Endothelial cell of umbilical vein (primary cell): ENCODE measurements at regions not wholly inside any gene's neighbourhood (a gene's known extent, or its start where the extent isn't known, plus 50 kb on each side); places are given as distances from the start of the nearest gene placed in this dataset.

ENCODE experiments used
- BruUV-seq: library from RNA; stranded (reverse); fragments of 400-500 nt; replicated peaks from 2 replicates; lab custom pipeline; 2021; lab: Mats Ljungman, UMichigan
- CTCF ChIA-PET: fragments of 300-600, 350-600 bp; sonication (Branson Sonifier 250); formaldehyde crosslinking; loops from one replicate; lab custom pipeline; 2021; ENCODE audit warnings: antibody characterized with exemption, inconsistent platforms; lab: Charles Lee
- POLR2A ChIA-PET: fragments of 300-600, 350-600 bp; sonication (Branson Sonifier 250); formaldehyde crosslinking; loops from one replicate; lab custom pipeline; 2021; ENCODE audit warnings: antibody characterized with exemption, inconsistent platforms; lab: Charles Lee
- DNase-seq: peaks from one replicate; pipeline ENCODE4 v3.0.0-alpha.2; 2011; ENCODE audit warnings: low read depth, low spot score
- FAIRE-seq: peaks from 2 replicates; lab custom pipeline; 2011; peaks lifted over from hg19 to GRCh38; lab: Jason Lieb, UNC
- H2AFZ ChIP-seq: 2 replicates; pipeline ENCODE4 v1.6.0; 2012; ENCODE audit warnings: low read depth, low read length, control low read depth, inconsistent platforms
- H3K27ac ChIP-seq: 2 replicates; pipeline ENCODE4 v1.5.1; 2011; ENCODE audit warnings: low read depth, mild to moderate bottlenecking, control low read depth, low read length, moderate library complexity; ENCODE audit not compliant: insufficient read depth
- H3K27me3 ChIP-seq, 2 experiments: 2 replicates each; pipeline versions ENCODE4 v1.6.0 to v1.6.1; 2011; ENCODE audit warnings: low read length in 2 of 2, mixed read lengths in 1 of 2; ENCODE audit not compliant: control insufficient read depth in 2 of 2, insufficient read depth in 2 of 2
- H3K36me3 ChIP-seq, 2 experiments: 2 replicates in 1 of 2; 3 replicates in 1 of 2; pipeline ENCODE4 v1.5.1; 2011; ENCODE audit warnings: low read length in 2 of 2, mild to moderate bottlenecking in 1 of 2, moderate library complexity in 1 of 2; ENCODE audit not compliant: control insufficient read depth in 2 of 2, insufficient read depth in 2 of 2; ENCODE audit errors: extremely low read depth in 1 of 2
- H3K4me1 ChIP-seq: 3 replicates; pipeline ENCODE4 v1.5.1; 2011; ENCODE audit warnings: mild to moderate bottlenecking, low read length; ENCODE audit not compliant: control insufficient read depth, insufficient read depth; ENCODE audit errors: extremely low read depth
- H3K4me2 ChIP-seq: 2 replicates; pipeline ENCODE4 v1.6.1; 2011; ENCODE audit warnings: low read length, control low read depth, mixed read lengths; ENCODE audit not compliant: insufficient read depth
- H3K4me3 ChIP-seq, 3 experiments: fragments of 200-600 bp in 1 of 3; sonication (generic), shearing (Covaris generic) in 1 of 3; replicated peaks in 1 of 3; 2 replicates each; pipeline ENCODE4 v1.5.1; 2011 to 2016; ENCODE audit warnings: control low read depth in 3 of 3, low read length in 3 of 3, mild to moderate bottlenecking in 2 of 3, inconsistent platforms in 1 of 3, low read depth in 1 of 3, moderate library complexity in 1 of 3; ENCODE audit not compliant: insufficient read depth in 1 of 3
- H3K79me2 ChIP-seq: 2 replicates; pipeline ENCODE4 v1.6.0; 2012; ENCODE audit warnings: low read length, inconsistent platforms; ENCODE audit not compliant: control insufficient read depth, insufficient read depth
- H3K9ac ChIP-seq: replicated peaks from 2 replicates; pipeline ENCODE3; 2011; ENCODE audit warnings: low read length, control low read depth; ENCODE audit not compliant: insufficient read depth; ENCODE audit errors: extremely low read depth
- H3K9me1 ChIP-seq: replicated peaks from 3 replicates; pipeline ENCODE4 v1.6.0; 2011; ENCODE audit warnings: mild to moderate bottlenecking, low read length; ENCODE audit not compliant: control insufficient read depth, insufficient read depth; ENCODE audit errors: extremely low read depth
- H3K9me3 ChIP-seq: replicated peaks from 2 replicates; pipeline ENCODE4 v1.5.1; 2012; ENCODE audit warnings: low read length, inconsistent platforms; ENCODE audit not compliant: control insufficient read depth, insufficient read depth
- H4K20me1 ChIP-seq: replicated peaks from 2 replicates; pipeline ENCODE3; 2011; ENCODE audit warnings: mild to moderate bottlenecking, low read length; ENCODE audit not compliant: control insufficient read depth, insufficient read depth; ENCODE audit errors: extremely low read depth
- EZH2 ChIP-seq: IDR thresholded peaks from 2 replicates; pipeline ENCODE4 v1.6.1; 2012; ENCODE audit warnings: borderline replicate concordance, low read depth, mild to moderate bottlenecking, moderate library complexity, low read length, inconsistent platforms; ENCODE audit not compliant: severe bottlenecking
- FOS ChIP-seq: IDR thresholded peaks from 2 replicates; pipeline ENCODE4 v1.6.1; 2011; ENCODE audit warnings: mild to moderate bottlenecking, low read length, moderate library complexity, borderline replicate concordance; ENCODE audit not compliant: insufficient read depth
- GATA2 ChIP-seq: IDR thresholded peaks from 2 replicates; pipeline ENCODE4 v1.7.0; 2011; ENCODE audit warnings: low read depth, mild to moderate bottlenecking, moderate library complexity, mixed read lengths, low read length; ENCODE audit not compliant: insufficient read length, insufficient read depth
- JUN ChIP-seq: IDR thresholded peaks from 2 replicates; pipeline ENCODE4 v1.6.1; 2011; ENCODE audit warnings: borderline replicate concordance, low read depth; ENCODE audit not compliant: insufficient read length, insufficient read depth
- MYC ChIP-seq: IDR thresholded peaks from one replicate; pipeline ENCODE4 v1.6.1; 2011; ENCODE audit warnings: mild to moderate bottlenecking, low read depth, low read length
- POLR2A ChIP-seq: IDR thresholded peaks from 2 replicates; pipeline ENCODE4 v1.6.1; 2012; ENCODE audit warnings: low read depth, mild to moderate bottlenecking, control low read depth, low read length
- POLR2AphosphoS5 ChIP-seq: IDR thresholded peaks from 2 replicates; pipeline ENCODE4 v1.6.1; 2012; ENCODE audit warnings: low read depth, mild to moderate bottlenecking, control low read depth, low read length, moderate library complexity; ENCODE audit not compliant: insufficient read depth
- dilution Hi-C: fragments of 300-500 bp; cut with MboI; formaldehyde crosslinking; loops from one replicate; pipeline ENCODE4 v1.15.0; 2019; ENCODE audit warnings: low sequenced_read_pairs; ENCODE audit not compliant: extremely low pct_ligation_motif_present
- intact Hi-C: fragments of 100-400 bp; cut with micrococcal nuclease; formaldehyde crosslinking; loops from one replicate; pipeline ENCODE4 v1.10.0; 2022
- TF ChIP-seq, protein P1 (sequence below): IDR thresholded peaks from 2 replicates; pipeline ENCODE4 v1.6.1; 2011; ENCODE audit not compliant: insufficient read depth, insufficient read length
- TF ChIP-seq, protein P2 (sequence below), 2 donors: IDR thresholded peaks; 1 replicate in 1 of 2; 2 replicates in 1 of 2; pipeline ENCODE4 v1.5.1; 2011; ENCODE audit warnings: low read length in 2 of 2, mild to moderate bottlenecking in 2 of 2, moderate library complexity in 2 of 2, control low read depth in 1 of 2, inconsistent platforms in 1 of 2, low read depth in 1 of 2; ENCODE audit not compliant: insufficient read depth in 1 of 2; ENCODE audit errors: extremely low read depth in 1 of 2

DNA sequence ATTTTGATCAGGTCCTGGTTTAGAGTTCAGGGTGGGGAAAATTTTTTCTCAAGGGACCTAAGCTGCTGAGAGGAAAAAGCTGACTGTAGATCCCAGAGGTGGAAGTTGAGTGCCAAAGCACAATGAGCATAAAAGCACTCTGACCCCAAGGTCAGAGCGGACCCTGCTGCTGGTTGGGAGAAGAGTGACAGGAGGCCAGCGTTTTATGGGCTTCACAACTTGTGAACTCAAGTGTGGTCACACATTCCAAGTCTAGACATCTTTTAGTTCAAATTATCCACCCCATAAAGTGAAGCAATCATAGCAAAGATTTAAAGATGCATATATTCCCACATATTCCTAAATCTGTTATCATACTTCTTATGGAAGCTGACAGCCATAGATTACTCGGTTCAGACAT lies 220.3 kb downstream of the CHIC2 start:
- no peak for DNase-seq
- Histone ChIP-seq H3K4me1 (no peaks in the 10 kb centered on the region), H3K36me3 (no peaks in the 10 kb centered on the region), H3K4me2 (no peak overlapping the region), H4K20me1 (no peaks in the 10 kb centered on the region), H3K27me3 (peaks cover 5 to 6% of the 10 kb centered on the region in 2 experiments), H3K9me1 (no peaks in the 10 kb centered on the region), H3K9ac (no peak overlapping the region), H2AFZ (no peak overlapping the region), H3K27ac (no peak overlapping the region), H3K9me3 (no peaks in the 10 kb centered on the region), H3K79me2 (no peaks in the 10 kb centered on the region), H3K4me3 (no peak overlapping the region)
- ChIA-PET POLR2A (no interaction called here), CTCF (no interaction called here)
- TF ChIP-seq POLR2A = no peak
- no peak for TF ChIP-seq GATA2
- no peak for TF ChIP-seq FOS
- TF ChIP-seq EZH2 = no peak
- no peak for TF ChIP-seq POLR2AphosphoS5
- TF ChIP-seq, protein P1, sequence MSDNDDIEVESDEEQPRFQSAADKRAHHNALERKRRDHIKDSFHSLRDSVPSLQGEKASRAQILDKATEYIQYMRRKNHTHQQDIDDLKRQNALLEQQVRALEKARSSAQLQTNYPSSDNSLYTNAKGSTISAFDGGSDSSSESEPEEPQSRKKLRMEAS = no peak
- no peak for TF ChIP-seq MYC
- no peak for TF ChIP-seq JUN
- TF ChIP-seq, protein P2, sequence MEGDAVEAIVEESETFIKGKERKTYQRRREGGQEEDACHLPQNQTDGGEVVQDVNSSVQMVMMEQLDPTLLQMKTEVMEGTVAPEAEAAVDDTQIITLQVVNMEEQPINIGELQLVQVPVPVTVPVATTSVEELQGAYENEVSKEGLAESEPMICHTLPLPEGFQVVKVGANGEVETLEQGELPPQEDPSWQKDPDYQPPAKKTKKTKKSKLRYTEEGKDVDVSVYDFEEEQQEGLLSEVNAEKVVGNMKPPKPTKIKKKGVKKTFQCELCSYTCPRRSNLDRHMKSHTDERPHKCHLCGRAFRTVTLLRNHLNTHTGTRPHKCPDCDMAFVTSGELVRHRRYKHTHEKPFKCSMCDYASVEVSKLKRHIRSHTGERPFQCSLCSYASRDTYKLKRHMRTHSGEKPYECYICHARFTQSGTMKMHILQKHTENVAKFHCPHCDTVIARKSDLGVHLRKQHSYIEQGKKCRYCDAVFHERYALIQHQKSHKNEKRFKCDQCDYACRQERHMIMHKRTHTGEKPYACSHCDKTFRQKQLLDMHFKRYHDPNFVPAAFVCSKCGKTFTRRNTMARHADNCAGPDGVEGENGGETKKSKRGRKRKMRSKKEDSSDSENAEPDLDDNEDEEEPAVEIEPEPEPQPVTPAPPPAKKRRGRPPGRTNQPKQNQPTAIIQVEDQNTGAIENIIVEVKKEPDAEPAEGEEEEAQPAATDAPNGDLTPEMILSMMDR (IDR thresholded peaks at IDR 0.05; ENCODE audit: extremely low read depth in 1 of 2, insufficient read depth in 1 of 2, low read depth in 1 of 2, low read length in 2 of 2) = no peak
- intact Hi-C loops = no loop called here
- dilution Hi-C loops = no loop called here
- BruUV-seq = no TSS peak
- no peak for FAIRE-seq
